ENCODE measurements at regions not wholly inside any gene's neighbourhood (a gene's known extent, or its start where the extent isn't known, plus 50 kb on each side); places are given as distances from the start of the nearest gene placed in this dataset.

- TF ChIP-seq POLR2AphosphoS5 (IDR thresholded peaks at IDR 0.05; ENCODE audit: low read depth, low read length) (no peak), CTCF (IDR thresholded peaks at IDR 0.05; ENCODE audit: control extremely low read depth in 1 of 3, insufficient read depth in 1 of 3, low read depth in 1 of 3, low read length in 3 of 3) (no peak), CHD2 (IDR thresholded peaks at IDR 0.05; ENCODE audit: low read length) (no peak), GABPA (IDR thresholded peaks at IDR 0.05; ENCODE audit: borderline replicate concordance, insufficient read depth, low read length) (no peak), RFX5 (IDR thresholded peaks at IDR 0.05; ENCODE audit: borderline replicate concordance, low read depth, low read length) (no peak), CHD7 (IDR thresholded peaks at IDR 0.05; ENCODE audit: insufficient replicate concordance, low read length) (no peak), ATF3 (IDR thresholded peaks at IDR 0.05; ENCODE audit: insufficient read depth, low read depth, low read length) (no peak), GTF2F1 (IDR thresholded peaks at IDR 0.05; ENCODE audit: borderline replicate concordance, low read depth, low read length) (no peak), ZNF274 (IDR thresholded peaks at IDR 0.05; ENCODE audit: borderline replicate concordance, extremely low read depth, low read length) (no peak)
Measured at GRCh38 chr10:33706746-33707145, 372.3 kb upstream of the NRP1 start.

Data from H1 (cell line).